ENCODE measurements at regions not wholly inside any gene's neighbourhood (a gene's known extent, or its start where the extent isn't known, plus 50 kb on each side); places are given as distances from the start of the nearest gene placed in this dataset.

DNA sequence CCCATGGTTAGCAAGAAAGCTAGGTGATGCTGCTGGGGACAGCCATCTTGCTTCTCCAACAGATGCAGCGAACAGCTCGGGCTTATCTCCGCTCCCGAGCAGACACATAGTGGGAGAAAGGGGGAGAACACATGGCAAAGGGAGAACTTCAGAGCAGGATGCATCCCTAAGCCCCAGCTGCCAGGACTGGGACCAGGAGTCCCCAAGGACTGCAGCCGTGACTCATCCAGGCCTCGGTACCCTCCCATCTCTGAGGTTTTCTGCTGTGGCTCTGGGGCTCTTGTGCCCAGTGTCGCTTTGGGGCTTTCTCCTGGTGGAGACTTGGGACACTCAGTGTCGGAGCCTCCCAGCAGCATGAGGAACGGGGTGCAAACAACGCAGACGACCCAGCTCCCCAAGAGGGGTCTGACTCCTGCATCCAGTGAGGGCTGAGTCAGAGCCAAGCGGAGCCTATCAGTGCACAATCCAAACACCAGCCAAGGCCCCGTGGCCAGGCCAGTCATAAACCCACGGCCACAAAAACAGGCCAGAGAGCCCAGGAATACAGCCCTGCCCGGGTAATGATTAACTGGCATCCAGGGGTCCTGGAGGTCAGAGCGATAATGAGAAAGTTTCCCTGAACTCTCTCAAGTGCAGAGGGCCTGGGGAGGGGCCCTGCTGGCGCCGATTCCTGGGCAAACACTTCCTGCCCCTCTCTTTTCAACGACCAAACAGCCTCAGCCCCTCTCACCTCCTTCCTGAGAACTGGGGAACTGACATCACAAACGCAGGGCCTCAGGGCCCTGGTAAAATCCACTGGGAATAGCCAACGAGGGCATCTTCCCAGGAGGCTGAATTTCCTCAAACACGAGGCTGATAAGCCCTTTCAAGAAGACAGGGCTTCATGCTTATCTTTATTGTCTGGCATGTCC lies 202.9 kb downstream of the USP12 start:
- no peaks in the 10 kb centered on the region for H3K36me3 ChIP-seq (ENCODE audit: control insufficient read depth, insufficient read depth, low read length)
- no peak overlapping the region for H3K27ac ChIP-seq (ENCODE audit: low read depth, low read length)
- H3K4me1 ChIP-seq (ENCODE audit: control insufficient read depth, insufficient read depth, low read length), result peaks cover 20% of the 10 kb centered on the region
- 56% methylated on average over 20 of the region's 22 CpGs for WGBS (ENCODE audit: insufficient coverage)
- H3K4me3 ChIP-seq (ENCODE audit: low read depth, low read length), result no peak overlapping the region
- no peaks in the 10 kb centered on the region for H3K27me3 ChIP-seq (ENCODE audit: control insufficient read depth, insufficient read depth, low read length)
- no peak for DNase-seq (ENCODE audit: low read depth in 4 of 6, low spot score in 6 of 6)
- no peaks in the 10 kb centered on the region for H3K9me3 ChIP-seq (ENCODE audit: control insufficient read depth, insufficient read depth, low read length)

GRCh38 chr13:26967119-26968038 lies 204.2 kb downstream of the USP12 start:
- Histone ChIP-seq H3K27ac (ENCODE audit: low read depth, low read length) (no peak overlapping the region), H3K4me3 (ENCODE audit: low read depth, low read length) (no peak overlapping the region), H3K9me3 (ENCODE audit: control insufficient read depth, insufficient read depth, low read length) (no peaks in the 10 kb centered on the region), H3K4me1 (ENCODE audit: control insufficient read depth, insufficient read depth, low read length) (peaks cover 20% of the 10 kb centered on the region), H3K27me3 (ENCODE audit: control insufficient read depth, insufficient read depth, low read length) (no peaks in the 10 kb centered on the region), H3K36me3 (ENCODE audit: control insufficient read depth, insufficient read depth, low read length) (no peaks in the 10 kb centered on the region)
- WGBS (ENCODE audit: insufficient coverage), result 58% methylated on average over 11 of the region's 17 CpGs
- no peak for DNase-seq (ENCODE audit: low read depth in 4 of 6, low spot score in 6 of 6)

- Histone ChIP-seq H3K4me1 (ENCODE audit: control insufficient read depth, insufficient read depth, low read length) (peaks cover 20% of the 10 kb centered on the region), H3K27me3 (ENCODE audit: control insufficient read depth, insufficient read depth, low read length) (no peaks in the 10 kb centered on the region), H3K36me3 (ENCODE audit: control insufficient read depth, insufficient read depth, low read length) (no peaks in the 10 kb centered on the region), H3K4me3 (ENCODE audit: low read depth, low read length) (no peak overlapping the region), H3K27ac (ENCODE audit: low read depth, low read length) (no peak overlapping the region), H3K9me3 (ENCODE audit: control insufficient read depth, insufficient read depth, low read length) (no peaks in the 10 kb centered on the region)
- 83% methylated on average over 2 of the region's 4 CpGs for WGBS (ENCODE audit: insufficient coverage)
- DNase-seq (ENCODE audit: low read depth in 4 of 6, low spot score in 6 of 6), result peak in 1 of 6 donors; percentile 80
These were observed 204.9 kb downstream of the USP12 start for GRCh38 chr13:26966701-26967080.

- peak in 2 of 6 donors; percentile 76 to 81 for DNase-seq (ENCODE audit: low read depth in 4 of 6, low spot score in 6 of 6)
- no peaks in the 10 kb centered on the region for H3K9me3 ChIP-seq (ENCODE audit: control insufficient read depth, insufficient read depth, low read length)
- no peak overlapping the region for H3K4me3 ChIP-seq (ENCODE audit: low read depth, low read length)
- no peaks in the 10 kb centered on the region for H3K36me3 ChIP-seq (ENCODE audit: control insufficient read depth, insufficient read depth, low read length)
- H3K27me3 ChIP-seq (ENCODE audit: control insufficient read depth, insufficient read depth, low read length), result no peaks in the 10 kb centered on the region
- WGBS (ENCODE audit: insufficient coverage), result 46% methylated on average over 20 of the region's 22 CpGs
- no peak overlapping the region for H3K27ac ChIP-seq (ENCODE audit: low read depth, low read length)
- H3K4me1 ChIP-seq (ENCODE audit: control insufficient read depth, insufficient read depth, low read length), result peaks cover 20% of the 10 kb centered on the region
These were observed 205.5 kb downstream of the USP12 start for GRCh38 chr13:26965952-26966700.

DNA sequence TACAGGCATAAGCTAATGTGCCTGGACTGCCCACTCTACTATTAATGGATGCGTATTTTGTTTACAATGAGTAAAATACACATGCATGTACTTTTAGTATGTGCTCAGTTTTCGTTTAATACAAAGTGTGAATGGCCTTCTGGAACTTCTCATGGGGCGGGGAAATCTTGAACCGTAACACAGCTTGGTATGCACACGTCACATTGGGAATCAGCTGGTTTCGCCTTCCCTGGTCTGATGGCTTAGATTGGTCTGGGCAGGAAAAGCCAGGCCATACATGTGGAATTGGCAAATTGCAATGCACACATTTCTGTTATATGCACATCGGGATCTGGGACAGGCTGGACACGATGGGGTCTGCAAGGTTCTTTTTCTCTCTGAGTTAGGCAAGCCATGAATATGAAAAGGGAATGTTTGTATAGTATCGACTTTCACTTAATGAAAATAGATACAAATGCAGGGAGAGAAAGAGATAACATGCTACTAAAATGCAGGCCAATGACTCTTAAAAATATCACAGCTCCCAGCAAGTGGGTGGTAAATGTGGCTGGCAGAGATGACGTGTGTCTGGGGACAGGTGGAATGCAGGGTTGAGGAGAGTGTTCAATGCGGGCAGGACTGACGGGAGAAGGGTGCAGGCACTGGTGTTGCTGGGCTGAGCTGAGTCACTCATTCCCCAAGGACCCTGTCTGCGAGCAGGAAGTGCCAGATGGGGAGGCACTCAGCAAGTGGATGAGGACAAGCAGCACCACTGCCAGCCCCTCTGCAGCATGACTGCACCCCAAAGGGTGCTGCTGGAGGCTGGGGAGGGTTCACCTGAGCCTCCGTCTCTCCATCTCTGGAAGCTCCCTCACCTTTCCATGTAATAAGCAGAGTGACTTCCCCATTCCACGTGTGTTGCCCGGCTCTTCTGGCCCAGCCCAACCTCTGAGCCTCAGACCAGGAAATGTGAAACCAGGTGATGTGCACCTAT lies 204.0 kb upstream of the GPR12 start:
- WGBS (ENCODE audit: insufficient coverage), result 77% methylated on average over 12 of the region's 16 CpGs
- Histone ChIP-seq H3K4me1 (ENCODE audit: control insufficient read depth, insufficient read depth, low read length) (peaks cover 20% of the 10 kb centered on the region), H3K9me3 (ENCODE audit: control insufficient read depth, insufficient read depth, low read length) (no peaks in the 10 kb centered on the region), H3K27ac (ENCODE audit: low read depth, low read length) (no peak overlapping the region), H3K4me3 (ENCODE audit: low read depth, low read length) (no peak overlapping the region), H3K36me3 (ENCODE audit: control insufficient read depth, insufficient read depth, low read length) (no peaks in the 10 kb centered on the region), H3K27me3 (ENCODE audit: control insufficient read depth, insufficient read depth, low read length) (no peaks in the 10 kb centered on the region)
- no peak for DNase-seq (ENCODE audit: low read depth in 4 of 6, low spot score in 6 of 6)

DNA sequence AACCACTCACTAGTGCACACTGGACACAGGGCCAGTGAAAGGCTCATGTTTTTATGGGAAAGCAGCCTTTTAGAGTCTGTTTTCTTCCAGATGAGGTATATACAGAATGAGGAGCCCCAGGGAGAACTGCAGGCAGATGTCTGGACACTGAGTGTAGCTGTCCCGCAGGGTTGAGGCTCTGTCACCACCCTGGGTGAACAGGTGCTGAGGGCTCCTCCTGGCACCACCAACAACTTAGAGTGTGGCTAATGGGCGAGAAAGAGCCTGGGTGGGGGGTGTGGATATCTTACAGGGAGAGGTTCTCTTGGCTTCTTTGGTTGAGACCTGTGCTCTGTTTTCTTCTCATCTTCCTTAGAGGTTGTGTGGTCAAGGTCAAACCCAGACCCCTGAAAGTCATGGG lies 202.1 kb upstream of the GPR12 start:
- WGBS (ENCODE audit: insufficient coverage), result 80% methylated on average over 1 of the region's 2 CpGs
- no peaks in the 10 kb centered on the region for H3K36me3 ChIP-seq (ENCODE audit: control insufficient read depth, insufficient read depth, low read length)
- peaks cover 20% of the 10 kb centered on the region for H3K4me1 ChIP-seq (ENCODE audit: control insufficient read depth, insufficient read depth, low read length)
- H3K27me3 ChIP-seq (ENCODE audit: control insufficient read depth, insufficient read depth, low read length), result no peaks in the 10 kb centered on the region
- H3K4me3 ChIP-seq (ENCODE audit: low read depth, low read length), result no peak overlapping the region
- H3K27ac ChIP-seq (ENCODE audit: low read depth, low read length), result no peak overlapping the region
- DNase-seq (ENCODE audit: low read depth in 4 of 6, low spot score in 6 of 6), result no peak
- H3K9me3 ChIP-seq (ENCODE audit: control insufficient read depth, insufficient read depth, low read length), result no peaks in the 10 kb centered on the region

DNA sequence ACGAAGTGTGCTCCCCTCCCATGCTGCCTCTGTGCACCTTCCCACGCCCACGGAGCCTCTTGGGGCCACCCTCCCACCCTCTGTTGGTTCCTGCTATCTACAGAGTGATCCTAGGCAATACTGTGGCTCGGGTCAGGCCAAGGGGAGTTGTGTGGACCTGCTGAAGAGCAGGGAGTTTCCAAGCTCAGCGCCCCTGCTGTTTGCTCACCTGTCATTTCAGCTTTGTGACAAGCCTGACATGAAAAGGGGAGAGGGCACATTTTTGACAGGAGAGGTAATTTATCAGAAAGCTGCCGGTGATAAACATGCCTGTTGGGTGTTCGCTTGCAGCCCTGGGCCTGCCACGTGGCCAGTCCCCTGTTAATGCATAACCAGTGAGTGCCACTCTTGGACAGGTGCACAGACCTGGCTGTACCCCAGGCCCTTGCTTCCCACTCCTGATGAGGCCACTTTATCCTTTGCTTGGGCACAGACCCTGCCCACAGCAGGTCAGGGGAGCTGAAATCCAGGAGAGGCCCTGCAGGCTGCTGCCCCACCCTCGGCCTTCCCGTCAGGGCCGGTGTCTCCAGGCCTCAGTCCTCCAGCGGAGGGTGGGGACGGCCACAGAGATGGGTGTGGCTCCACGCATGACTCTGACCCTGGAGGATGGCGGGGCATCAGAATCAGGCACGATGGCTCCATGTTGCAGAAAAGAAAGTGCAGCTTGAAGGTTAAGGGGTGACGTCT lies 201.5 kb upstream of the GPR12 start:
- Histone ChIP-seq H3K36me3 (ENCODE audit: control insufficient read depth, insufficient read depth, low read length) (no peaks in the 10 kb centered on the region), H3K4me1 (ENCODE audit: control insufficient read depth, insufficient read depth, low read length) (peaks cover 14% of the 10 kb centered on the region), H3K9me3 (ENCODE audit: control insufficient read depth, insufficient read depth, low read length) (no peaks in the 10 kb centered on the region), H3K27ac (ENCODE audit: low read depth, low read length) (no peak overlapping the region), H3K4me3 (ENCODE audit: low read depth, low read length) (no peak overlapping the region), H3K27me3 (ENCODE audit: control insufficient read depth, insufficient read depth, low read length) (no peaks in the 10 kb centered on the region)
- WGBS (ENCODE audit: insufficient coverage), result 78% methylated on average over 16 of the region's 17 CpGs
- no peak for DNase-seq (ENCODE audit: low read depth in 4 of 6, low spot score in 6 of 6)

- Histone ChIP-seq H3K36me3 (ENCODE audit: control insufficient read depth, insufficient read depth, low read length) (no peaks in the 10 kb centered on the region), H3K4me3 (ENCODE audit: low read depth, low read length) (no peak overlapping the region), H3K27me3 (ENCODE audit: control insufficient read depth, insufficient read depth, low read length) (no peaks in the 10 kb centered on the region), H3K9me3 (ENCODE audit: control insufficient read depth, insufficient read depth, low read length) (no peaks in the 10 kb centered on the region), H3K27ac (ENCODE audit: low read depth, low read length) (no peak overlapping the region), H3K4me1 (ENCODE audit: control insufficient read depth, insufficient read depth, low read length) (no peaks in the 10 kb centered on the region)
- WGBS (ENCODE audit: insufficient coverage), result 60% methylated on average over 1 of the region's 1 CpG
- DNase-seq (ENCODE audit: low read depth in 4 of 6, low spot score in 6 of 6), result no peak
These were observed 196.6 kb upstream of the GPR12 start for GRCh38 chr13:26957182-26957581.

All from spinal cord (tissue), 9 donors.